Psoas muscle (tissue), 7 donors: ENCODE measurements at regions not wholly inside any gene's neighbourhood (a gene's known extent, or its start where the extent isn't known, plus 50 kb on each side); places are given as distances from the start of the nearest gene placed in this dataset.
A peak's percentile ranks its signal among the peaks of the same experiment; 100 is the strongest.
"Not testable (repeated sequence)": the region's sequence is repeated elsewhere in the genome, so short reads cannot be mapped to it uniquely, and the experiment has no call there.

Source experiments
- ATAC-seq, 4 donors: fragments of 200-7000 bp; cut with Tn5 transposase; one replicate each; pipeline ENCODE4 v1.9.1; 2020; ENCODE audit warnings: moderate library complexity in 3 of 4, mild to moderate bottlenecking in 2 of 4
- DNase-seq, 2 donors: peaks; one replicate each; pipeline ENCODE4 v3.0.0-alpha.2; 2020
- H3K27ac ChIP-seq: fragments of 200-600 bp; one replicate; pipeline ENCODE4 v1.8.0; 2022
- H3K27me3 ChIP-seq, 3 donors: fragments of 200-600 bp in 1 of 3; one replicate each; pipeline versions ENCODE4 v1.6.1 to v1.8.0; 2013 to 2022; ENCODE audit warnings: low read length in 2 of 3, mild to moderate bottlenecking in 2 of 3, moderate library complexity in 1 of 3; ENCODE audit not compliant: insufficient read depth in 3 of 3
- H3K36me3 ChIP-seq, 2 donors: fragments of 200-600 bp in 1 of 2; one replicate each; pipeline versions ENCODE4 v1.6.1 to v1.8.0; 2013 to 2022; ENCODE audit warnings: low read depth in 1 of 2, mild to moderate bottlenecking in 1 of 2, moderate library complexity in 1 of 2; ENCODE audit not compliant: insufficient read depth in 1 of 2
- H3K4me1 ChIP-seq: fragments of 200-600 bp; one replicate; pipeline ENCODE4 v1.8.0; 2022
- H3K4me3 ChIP-seq: fragments of 200-600 bp; one replicate; pipeline ENCODE4 v1.8.0; 2022; ENCODE audit warnings: mild to moderate bottlenecking
- H3K9me3 ChIP-seq: fragments of 200-600 bp; one replicate; pipeline ENCODE4 v1.8.0; 2022
- CTCF ChIP-seq: fragments of 200-600 bp; IDR thresholded peaks from one replicate; pipeline ENCODE4 v1.8.0; 2022; ENCODE audit warnings: antibody characterized with exemption
- WGBS, 3 donors: extraction: QIAGEN DNeasy Blood & Tissue Kit; methylation state at CpG; one replicate each; pipeline versions ENCODE4 v1.1.6 to v1.1.7; 2013; 5-methylcytosine and 5-hydroxymethylcytosine counted together
- intact Hi-C, 2 donors: fragments of 100-400 bp; cut with DNase I; formaldehyde crosslinking; loops; one replicate each; pipeline versions ENCODE4 v1.11.0 to v1.14.2; 2022
- donor health status: healthy with polysubstance abuse.
- donor health status: DM: no; HTN: no; CAD: no; lungs with moderate emphysema.
- donor health status: Bipolar disorder and iron deficiency.
- donor health status: healthy.
- donor health status: DM: yes; HTN: yes; CAD: no.
- donor health status: DM: no; HTN: no; CAD: no.
- donor health status: DM: yes; HTN: yes; CAD: no.

- peak in 1 of 2 donors; percentile 47 for DNase-seq
- no peak for ATAC-seq
- H3K36me3 ChIP-seq, result no peaks in the 10 kb centered on the region
- H3K27me3 ChIP-seq, result peaks cover 0 to 75% (median 4%) of the 10 kb centered on the region in 3 donors
- H3K4me3 ChIP-seq, result no peak overlapping the region
- H3K27ac ChIP-seq, result no peak overlapping the region
- WGBS, 3 donors, result 38 to 51% (median 43%) methylated on average over 24 of the region's 24 CpGs
- no peaks in the 10 kb centered on the region for H3K9me3 ChIP-seq
- no peaks in the 10 kb centered on the region for H3K4me1 ChIP-seq
- TF ChIP-seq CTCF, result no peak
- intact Hi-C loops, result no loop called here
Observed at GRCh38 chr7:1355568-1356340, 103.5 kb downstream of the MICALL2 start.

GRCh38 chr7:1356853-1357252 is 102.4 kb downstream of the MICALL2 start:
- H3K27me3 ChIP-seq, result peaks cover 0 to 80% (median 6%) of the 10 kb centered on the region in 3 donors
- intact Hi-C loops, H3K4me3 ChIP-seq, H3K4me1 ChIP-seq, H3K9me3 ChIP-seq, H3K36me3 ChIP-seq, ATAC-seq, DNase-seq, H3K27ac ChIP-seq: not testable (repeated sequence)
- WGBS, 3 donors, result 93 to 96% (median 95%) methylated on average over 6 of the region's 6 CpGs

GRCh38 chr7:1357260-1357600 is 102.0 kb downstream of the MICALL2 start:
- H3K9me3 ChIP-seq, H3K4me3 ChIP-seq, ATAC-seq, H3K27ac ChIP-seq, H3K4me1 ChIP-seq, DNase-seq, H3K36me3 ChIP-seq, intact Hi-C loops: not testable (repeated sequence)
- WGBS, 3 donors, result 99 to 100% (median 99%) methylated on average over 3 of the region's 3 CpGs
- peaks cover 0 to 80% (median 6%) of the 10 kb centered on the region in 3 donors for H3K27me3 ChIP-seq

- TF ChIP-seq CTCF, result no peak
- Histone ChIP-seq H3K27me3 (peaks cover 0 to 80% (median 6%) of the 10 kb centered on the region in 3 donors), H3K9me3 (no peaks in the 10 kb centered on the region), H3K36me3 (no peaks in the 10 kb centered on the region), H3K4me3 (no peak overlapping the region), H3K4me1 (no peaks in the 10 kb centered on the region), H3K27ac (no peak overlapping the region)
- DNase-seq (no peak), ATAC-seq (no peak)
- 42 to 53% (median 52%) methylated on average over 20 to 23 of the region's 23 CpGs for WGBS, 3 donors
- intact Hi-C loops, result no loop called here
Observed at GRCh38 chr7:1357601-1358271, 101.5 kb downstream of the MICALL2 start.

- no peaks in the 10 kb centered on the region for H3K36me3 ChIP-seq
- H3K4me3 ChIP-seq, result no peak overlapping the region
- no peaks in the 10 kb centered on the region for H3K4me1 ChIP-seq
- TF ChIP-seq CTCF, result no peak
- intact Hi-C loops, result no loop called here
- no peak for DNase-seq
- ATAC-seq, result no peak
- 22 to 31% (median 23%) methylated on average over 22 of the region's 22 CpGs for WGBS, 3 donors
- H3K9me3 ChIP-seq, result no peaks in the 10 kb centered on the region
- no peak overlapping the region for H3K27ac ChIP-seq
- H3K27me3 ChIP-seq, result peaks cover 0 to 83% (median 6%) of the 10 kb centered on the region in 3 donors
Observed at GRCh38 chr7:1358376-1359050, 100.8 kb downstream of the MICALL2 start.
